Adrenal gland (tissue), 9 donors: ENCODE measurements at regions not wholly inside any gene's neighbourhood (a gene's known extent, or its start where the extent isn't known, plus 50 kb on each side); places are given as distances from the start of the nearest gene placed in this dataset.

Experiments used
- DNase-seq, 7 donors: peaks; one replicate each; pipeline ENCODE4 v3.0.0-alpha.2; 2019 to 2020
- H3K27ac ChIP-seq, 5 donors: fragments of 200-600 bp; sonication (generic) in 4 of 5; 1 replicate in 3 of 5; 2 replicates in 2 of 5; pipeline versions ENCODE4 v1.5.1 to v1.8.0; 2016 to 2020; ENCODE audit warnings: mild to moderate bottlenecking in 1 of 5
- H3K27me3 ChIP-seq: fragments of 200-600 bp; 2 replicates; pipeline ENCODE4 v1.8.0; 2021
- H3K36me3 ChIP-seq, 2 donors: fragments of 200-600 bp; replicated peaks in 1 of 2; 1 replicate in 1 of 2; 2 replicates in 1 of 2; pipeline versions ENCODE4 v1.5.1 to v1.8.0; 2018 to 2022
- H3K4me1 ChIP-seq, 2 donors: fragments of 200-600 bp; replicated peaks in 1 of 2; 1 replicate in 1 of 2; 2 replicates in 1 of 2; pipeline versions ENCODE4 v1.5.1 to v1.8.0; 2018 to 2021
- H3K4me3 ChIP-seq, 4 donors: fragments of 200-600 bp; sonication (generic) in 3 of 4; one replicate each; pipeline ENCODE4 v1.5.1; 2016 to 2018
- H3K9me3 ChIP-seq, 3 donors: fragments of 200-600 bp; sonication (generic) in 1 of 3; replicated peaks in 1 of 3; 1 replicate in 2 of 3; 2 replicates in 1 of 3; pipeline versions ENCODE4 v1.5.1 to v1.8.0; 2016 to 2021
- POLR2A ChIP-seq, 2 donors: fragments of 450-650 bp; IDR thresholded peaks; one replicate each; pipeline ENCODE4 v1.6.1; 2017; ENCODE audit warnings: antibody characterized with exemption in 2 of 2, mild to moderate bottlenecking in 2 of 2, moderate library complexity in 1 of 2
- WGBS, 4 donors: extraction: QIAGEN DNeasy Blood & Tissue Kit in 2 of 4; methylation state at CpG; one replicate each; pipeline versions ENCODE4 v1.1.5 to v1.1.7; 2013 to 2017; 5-methylcytosine and 5-hydroxymethylcytosine counted together
- intact Hi-C, 2 donors: fragments of 100-400 bp; cut with DNase I; formaldehyde crosslinking; loops; one replicate each; pipeline versions ENCODE4 v1.14.1 to v1.15.0; 2022 to 2023
- TF ChIP-seq, protein P1 (sequence below), 6 experiments: fragments of 450-650 bp in 4 of 6; fragments of 200-600 bp in 2 of 6; sonication (generic) in 1 of 6; IDR thresholded peaks; 1 replicate in 5 of 6; 2 replicates in 1 of 6; pipeline versions ENCODE4 v1.5.1 to v1.8.0; 2016 to 2021; ENCODE audit warnings: antibody characterized with exemption in 6 of 6, mild to moderate bottlenecking in 2 of 6, moderate library complexity in 1 of 6
- donor health status: healthy with polysubstance abuse.
- donor health status: Bipolar disorder and iron deficiency.
- donor health status: DM: yes; HTN: yes; CAD: no.
- donor health status: DM: no; HTN: no; CAD: no.
- donor health status: DM: no; HTN: no; CAD: no.

DNA sequence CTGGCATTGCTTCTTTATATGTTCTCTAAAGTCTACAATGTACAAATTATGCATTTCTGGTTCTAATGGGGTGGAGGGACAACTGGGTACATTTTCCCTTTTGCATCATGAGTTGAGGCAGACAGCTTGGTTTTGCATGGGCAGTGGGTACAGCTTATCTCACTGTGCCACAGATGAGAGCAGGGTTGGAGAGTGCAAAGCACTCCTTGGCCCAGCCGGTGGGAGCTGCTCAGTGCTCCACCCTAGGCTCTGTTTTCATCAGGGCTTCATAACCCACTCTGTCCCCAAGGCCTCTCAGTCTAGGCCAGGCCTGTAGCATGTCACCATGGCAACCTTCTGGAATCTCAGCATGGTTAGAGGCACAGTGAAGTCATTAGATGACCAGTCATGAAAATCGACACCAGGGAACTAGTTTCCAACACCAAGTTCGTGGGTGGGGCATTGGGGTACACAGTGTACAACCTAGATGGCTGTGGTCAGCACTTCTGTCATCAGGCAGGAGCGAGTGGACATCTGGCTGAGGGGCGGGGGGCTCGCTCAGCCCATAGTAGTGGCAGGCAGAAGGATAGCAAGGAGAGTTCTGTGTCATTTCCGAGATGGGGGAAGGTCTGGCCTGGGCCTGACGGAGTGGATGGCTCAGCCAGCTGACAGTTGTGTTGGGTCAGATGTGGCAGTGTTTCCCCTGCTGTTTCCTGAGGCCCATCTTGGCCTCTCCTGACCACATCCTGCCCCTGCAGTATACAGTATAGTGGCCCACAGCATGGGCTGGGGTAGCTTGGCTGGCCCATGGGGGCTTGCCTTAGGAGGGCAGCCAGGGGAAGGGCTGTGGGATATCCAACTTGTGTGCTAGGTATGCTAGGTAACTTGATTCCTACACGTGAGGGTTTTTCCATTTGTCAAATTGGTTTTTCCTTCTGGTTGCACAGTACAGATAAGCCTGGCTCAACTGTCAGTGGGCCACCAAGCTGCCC, 75.7 kb upstream of the PRR23C start:
- no peak overlapping the region for H3K4me3 ChIP-seq
- WGBS, 4 donors: 58 to 67% (median 64%) methylated on average over 3 to 9 of the region's 9 CpGs
- TF ChIP-seq, protein P1, sequence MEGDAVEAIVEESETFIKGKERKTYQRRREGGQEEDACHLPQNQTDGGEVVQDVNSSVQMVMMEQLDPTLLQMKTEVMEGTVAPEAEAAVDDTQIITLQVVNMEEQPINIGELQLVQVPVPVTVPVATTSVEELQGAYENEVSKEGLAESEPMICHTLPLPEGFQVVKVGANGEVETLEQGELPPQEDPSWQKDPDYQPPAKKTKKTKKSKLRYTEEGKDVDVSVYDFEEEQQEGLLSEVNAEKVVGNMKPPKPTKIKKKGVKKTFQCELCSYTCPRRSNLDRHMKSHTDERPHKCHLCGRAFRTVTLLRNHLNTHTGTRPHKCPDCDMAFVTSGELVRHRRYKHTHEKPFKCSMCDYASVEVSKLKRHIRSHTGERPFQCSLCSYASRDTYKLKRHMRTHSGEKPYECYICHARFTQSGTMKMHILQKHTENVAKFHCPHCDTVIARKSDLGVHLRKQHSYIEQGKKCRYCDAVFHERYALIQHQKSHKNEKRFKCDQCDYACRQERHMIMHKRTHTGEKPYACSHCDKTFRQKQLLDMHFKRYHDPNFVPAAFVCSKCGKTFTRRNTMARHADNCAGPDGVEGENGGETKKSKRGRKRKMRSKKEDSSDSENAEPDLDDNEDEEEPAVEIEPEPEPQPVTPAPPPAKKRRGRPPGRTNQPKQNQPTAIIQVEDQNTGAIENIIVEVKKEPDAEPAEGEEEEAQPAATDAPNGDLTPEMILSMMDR (IDR thresholded peaks at IDR 0.05): no peak
- no peak for TF ChIP-seq POLR2A (IDR thresholded peaks at IDR 0.05)
- DNase-seq: peak in 1 of 7 donors; percentile 53
- H3K9me3 ChIP-seq: no peaks in the 10 kb centered on the region
- H3K36me3 ChIP-seq: no peaks in the 10 kb centered on the region
- H3K27me3 ChIP-seq: no peaks in the 10 kb centered on the region
- no peak overlapping the region for H3K27ac ChIP-seq
- no peaks in the 10 kb centered on the region for H3K4me1 ChIP-seq
- intact Hi-C loops: no loop called here

DNA sequence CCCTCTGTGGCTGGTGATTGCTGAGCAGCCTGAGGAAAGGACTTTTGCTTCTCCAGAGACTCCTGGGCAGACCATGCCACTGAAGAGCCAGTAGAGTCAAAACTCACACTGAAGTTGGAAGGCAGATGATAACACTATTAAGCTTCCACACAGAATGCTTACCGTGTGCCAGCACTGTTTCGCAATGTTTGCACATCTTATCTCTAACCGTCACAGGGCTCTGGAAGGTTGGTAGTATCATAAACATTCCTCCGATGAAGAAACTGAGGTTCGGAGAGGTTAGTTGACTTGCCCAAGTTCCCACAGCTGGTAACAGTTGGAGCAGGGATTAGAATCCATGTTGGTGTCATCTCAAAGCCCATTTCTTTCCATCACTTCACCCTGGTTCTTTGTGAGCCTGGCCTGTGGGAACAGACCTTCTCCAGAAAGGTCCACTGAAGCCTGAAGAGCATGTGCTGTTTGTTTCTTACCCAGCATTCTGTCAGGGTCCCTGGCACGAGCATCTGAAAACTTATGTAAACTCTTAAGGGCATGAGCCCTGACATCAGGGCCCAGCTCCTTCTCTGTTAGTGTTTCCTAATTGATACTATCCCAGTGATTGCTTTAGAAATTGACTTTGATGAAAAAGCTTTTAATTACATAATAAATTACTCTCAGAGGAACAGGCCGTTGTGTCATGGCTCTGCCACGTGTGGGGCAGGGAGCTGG, 77.0 kb upstream of the PRR23C start:
- 36 to 59% (median 44%) methylated on average over 8 of the region's 8 CpGs for WGBS, 4 donors
- intact Hi-C loops: no loop called here
- no peaks in the 10 kb centered on the region for H3K9me3 ChIP-seq
- peak in 6 of 7 donors; percentile 38 to 66 (median 44) for DNase-seq
- H3K4me3 ChIP-seq: no peak overlapping the region
- H3K36me3 ChIP-seq: no peaks in the 10 kb centered on the region
- H3K4me1 ChIP-seq: no peaks in the 10 kb centered on the region
- no peaks in the 10 kb centered on the region for H3K27me3 ChIP-seq
- TF ChIP-seq, protein P1 (IDR thresholded peaks at IDR 0.05): no peak
- no peak for TF ChIP-seq POLR2A (IDR thresholded peaks at IDR 0.05)
- peak overlapping the region in 1 of 5 donors; percentile 29 for H3K27ac ChIP-seq

DNA sequence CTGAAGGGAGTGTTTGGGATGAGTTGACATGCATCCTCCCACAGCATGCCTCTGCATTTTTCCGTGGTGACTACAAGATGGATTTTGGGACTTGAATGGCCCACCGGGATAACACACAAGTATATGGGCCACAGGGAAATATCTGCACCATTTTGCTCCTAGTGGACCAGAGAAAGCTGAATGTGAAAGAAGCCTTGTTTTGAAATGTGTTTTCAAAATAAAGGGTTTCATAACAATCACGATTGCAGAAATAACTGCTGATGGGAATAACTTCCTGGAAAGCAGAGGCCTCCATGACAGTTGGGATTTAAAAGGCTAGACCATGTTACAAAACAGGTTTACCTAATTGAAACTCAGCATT, 77.5 kb upstream of the PRR23C start:
- intact Hi-C loops: no loop called here
- TF ChIP-seq, protein P1 (IDR thresholded peaks at IDR 0.05): no peak
- no peak for TF ChIP-seq POLR2A (IDR thresholded peaks at IDR 0.05)
- Histone ChIP-seq H3K27ac (no peak overlapping the region), H3K4me1 (no peaks in the 10 kb centered on the region), H3K36me3 (no peaks in the 10 kb centered on the region), H3K9me3 (no peaks in the 10 kb centered on the region), H3K27me3 (no peaks in the 10 kb centered on the region), H3K4me3 (no peak overlapping the region)
- no peak for DNase-seq
- WGBS, 4 donors: 63 to 75% (median 70%) methylated on average over 3 of the region's 3 CpGs

DNA sequence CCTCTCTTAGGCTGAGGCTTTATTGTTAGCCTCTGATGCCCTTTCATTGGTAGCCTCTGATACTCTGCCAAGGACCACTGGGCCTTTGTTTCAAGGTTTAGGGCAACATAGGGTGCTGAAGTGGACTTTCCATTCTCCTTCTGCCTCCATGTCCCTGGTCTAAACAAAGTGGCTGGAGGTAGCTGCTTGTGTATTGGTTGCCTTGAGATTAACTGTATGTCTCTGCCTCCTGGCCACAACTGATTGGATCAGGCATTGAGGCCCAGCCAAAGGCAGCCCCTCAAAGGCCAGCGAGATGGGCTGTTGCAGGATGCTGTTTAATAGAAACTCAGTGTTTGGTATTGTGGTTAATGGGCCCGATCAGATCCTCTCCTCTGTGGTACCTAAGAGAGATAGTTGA, 77.9 kb upstream of the PRR23C start:
- TF ChIP-seq, protein P1 (IDR thresholded peaks at IDR 0.05): no peak
- TF ChIP-seq POLR2A (IDR thresholded peaks at IDR 0.05): no peak
- Histone ChIP-seq H3K27ac (no peak overlapping the region), H3K4me1 (no peaks in the 10 kb centered on the region), H3K36me3 (no peaks in the 10 kb centered on the region), H3K9me3 (no peaks in the 10 kb centered on the region), H3K27me3 (no peaks in the 10 kb centered on the region), H3K4me3 (no peak overlapping the region)
- intact Hi-C loops: no loop called here
- DNase-seq: peak in 1 of 7 donors; percentile 14
- WGBS, 4 donors: 90 to 97% (median 94%) methylated on average over 2 of the region's 2 CpGs
